ENCODE measurements at regions not wholly inside any gene's neighbourhood (a gene's known extent, or its start where the extent isn't known, plus 50 kb on each side); places are given as distances from the start of the nearest gene placed in this dataset.
"Not testable (repeated sequence)": the region's sequence is repeated elsewhere in the genome, so short reads cannot be mapped to it uniquely, and the experiment has no call there.

DNA sequence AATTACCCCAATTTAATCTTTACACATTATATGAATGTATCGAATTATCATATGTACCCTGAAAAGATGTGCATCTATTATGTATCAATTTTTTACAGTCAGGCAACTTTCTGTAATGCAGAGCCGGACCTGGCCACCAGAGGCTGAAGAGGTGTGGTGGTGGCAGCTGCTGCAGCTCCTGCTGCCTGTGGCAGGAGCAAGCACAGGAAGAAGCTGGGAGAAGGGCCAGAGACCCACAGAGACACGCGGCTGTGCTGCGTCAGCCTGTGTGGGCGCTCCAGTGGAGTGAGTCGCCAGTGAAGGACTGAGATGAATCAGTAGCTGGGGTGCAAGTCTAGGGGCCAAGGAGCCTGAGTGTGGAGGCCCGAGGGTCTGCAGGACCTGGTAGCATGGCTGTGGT, 74.3 kb upstream of the COG2 start:
- Mint-ChIP-seq H3K4me1 (peaks cover 0 to 2% (median 0%) of the 10 kb centered on the region in 4 donors), H3K9me3 (no peaks in the 10 kb centered on the region), H3K27ac (no peak overlapping the region), H3K27me3 (no peaks in the 10 kb centered on the region), H3K36me3 (no peaks in the 10 kb centered on the region), H3K4me3 (no peak overlapping the region)
- Histone ChIP-seq H3K4me3 (ENCODE audit: low read depth, low read length) (no peak overlapping the region), H3K4me1 (ENCODE audit: control insufficient read depth, insufficient read depth, low read length, poor library complexity, severe bottlenecking) (no peaks in the 10 kb centered on the region), H3K36me3 (ENCODE audit: control insufficient read depth, insufficient read depth, low read length) (no peaks in the 10 kb centered on the region), H3K27me3 (ENCODE audit: control insufficient read depth, insufficient read depth, low read length) (peaks cover 4% of the 10 kb centered on the region), H3K27ac (ENCODE audit: insufficient read depth, low read length, poor library complexity, severe bottlenecking) (no peak overlapping the region), H3K9me3 (ENCODE audit: control insufficient read depth in 2 of 2, low read length in 2 of 2) (no peaks in the 10 kb centered on the region)
- ATAC-seq (ENCODE audit: low read depth in 2 of 2): no peak
- DNase-seq: peak in 1 of 3 donors; percentile 2

DNA sequence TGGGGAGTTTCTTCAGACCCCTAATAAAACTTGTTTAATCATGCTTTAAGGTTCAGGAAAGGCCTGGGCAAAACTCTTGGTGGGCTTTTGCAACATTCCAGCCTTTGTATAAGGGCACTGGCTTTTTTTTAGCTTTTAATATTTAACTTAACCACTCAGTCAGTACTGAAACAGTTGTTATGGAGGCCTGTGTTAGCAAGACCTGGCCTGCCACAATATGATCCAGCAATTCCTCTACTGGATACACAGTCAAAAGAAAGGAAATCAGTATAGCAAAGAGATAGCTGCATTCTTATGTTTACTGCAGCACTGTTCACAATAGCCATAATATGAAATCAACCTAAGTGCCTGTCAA, 75.1 kb upstream of the COG2 start:
- Histone ChIP-seq H3K36me3 (ENCODE audit: control insufficient read depth, insufficient read depth, low read length) (no peaks in the 10 kb centered on the region), H3K4me3 (ENCODE audit: low read depth, low read length) (no peak overlapping the region), H3K27ac (ENCODE audit: insufficient read depth, low read length, poor library complexity, severe bottlenecking) (no peak overlapping the region), H3K9me3 (ENCODE audit: control insufficient read depth in 2 of 2, low read length in 2 of 2) (no peaks in the 10 kb centered on the region), H3K4me1 (ENCODE audit: control insufficient read depth, insufficient read depth, low read length, poor library complexity, severe bottlenecking) (no peaks in the 10 kb centered on the region), H3K27me3 (ENCODE audit: control insufficient read depth, insufficient read depth, low read length) (peaks cover 2% of the 10 kb centered on the region)
- H3K4me3 Mint-ChIP-seq: no peak overlapping the region
- H3K27ac Mint-ChIP-seq: no peak overlapping the region
- no peaks in the 10 kb centered on the region for H3K4me1 Mint-ChIP-seq
- no peaks in the 10 kb centered on the region for H3K9me3 Mint-ChIP-seq
- no peaks in the 10 kb centered on the region for H3K36me3 Mint-ChIP-seq
- no peaks in the 10 kb centered on the region for H3K27me3 Mint-ChIP-seq
- DNase-seq: no peak
- no peak for ATAC-seq (ENCODE audit: low read depth in 2 of 2)

DNA sequence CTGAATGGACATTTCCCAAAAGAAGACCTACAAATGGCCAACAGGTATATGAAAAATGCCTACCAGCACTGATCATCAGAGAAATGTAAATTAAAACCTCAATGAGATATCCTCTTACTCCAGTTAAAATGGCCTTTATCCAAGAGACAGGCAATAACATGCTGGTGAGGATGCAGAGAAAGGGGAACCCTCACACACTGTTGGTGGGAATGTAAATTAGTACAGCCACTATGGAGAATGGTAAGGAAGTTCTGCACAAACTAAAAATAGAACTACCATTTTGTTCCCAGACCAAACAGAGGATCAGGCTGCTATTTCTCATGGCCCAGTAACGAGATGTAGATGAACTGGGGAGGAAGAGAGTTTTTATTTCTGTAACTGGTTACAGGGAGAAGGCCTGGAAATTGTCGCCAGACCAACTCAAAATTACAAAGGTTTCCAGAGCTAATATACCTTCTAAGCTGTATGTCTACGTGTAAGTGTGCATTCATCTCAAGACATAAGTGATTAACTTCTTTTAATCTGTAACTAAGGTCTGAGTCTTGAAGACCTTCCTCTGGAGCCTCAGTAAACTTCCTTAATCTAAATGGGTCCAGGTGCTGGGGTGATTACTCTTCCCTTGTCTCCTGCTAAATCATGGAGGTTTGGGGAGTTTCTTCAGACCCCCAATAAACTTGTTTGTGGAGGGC, 75.6 kb upstream of the COG2 start:
- not testable (repeated sequence) for H3K9me3 ChIP-seq (ENCODE audit: control insufficient read depth in 2 of 2, low read length in 2 of 2); H3K4me1 Mint-ChIP-seq; H3K27ac ChIP-seq (ENCODE audit: insufficient read depth, low read length, poor library complexity, severe bottlenecking); H3K27ac Mint-ChIP-seq; H3K4me3 ChIP-seq (ENCODE audit: low read depth, low read length); H3K27me3 ChIP-seq (ENCODE audit: control insufficient read depth, insufficient read depth, low read length); ATAC-seq (ENCODE audit: low read depth in 2 of 2); H3K4me1 ChIP-seq (ENCODE audit: control insufficient read depth, insufficient read depth, low read length, poor library complexity, severe bottlenecking); DNase-seq; H3K4me3 Mint-ChIP-seq; H3K27me3 Mint-ChIP-seq; H3K9me3 Mint-ChIP-seq; H3K36me3 ChIP-seq (ENCODE audit: control insufficient read depth, insufficient read depth, low read length); H3K36me3 Mint-ChIP-seq

DNA sequence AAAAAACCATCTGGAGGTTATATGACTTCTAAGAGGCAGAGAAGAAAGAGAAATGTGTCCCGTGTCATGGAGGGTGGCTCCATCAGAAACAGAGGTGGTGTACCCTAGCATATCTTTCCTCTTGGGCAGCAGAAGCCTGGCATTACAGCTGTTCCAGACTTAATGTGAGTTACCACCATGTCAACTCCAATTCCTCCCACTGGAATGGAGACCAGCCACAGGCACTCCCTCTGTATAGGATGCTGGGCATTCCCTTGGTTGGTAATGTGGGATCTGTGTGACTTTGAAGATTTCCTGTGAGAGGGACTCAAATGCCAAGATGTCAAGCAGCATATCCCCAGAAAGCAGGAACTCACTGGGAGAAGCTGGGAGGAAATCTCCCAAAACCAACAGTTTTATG, 77.1 kb upstream of the COG2 start:
- H3K4me3 Mint-ChIP-seq: no peak overlapping the region
- no peaks in the 10 kb centered on the region for H3K36me3 ChIP-seq (ENCODE audit: control insufficient read depth, insufficient read depth, low read length)
- H3K4me1 Mint-ChIP-seq: no peaks in the 10 kb centered on the region
- H3K4me1 ChIP-seq (ENCODE audit: control insufficient read depth, insufficient read depth, low read length, poor library complexity, severe bottlenecking): no peaks in the 10 kb centered on the region
- H3K27me3 ChIP-seq (ENCODE audit: control insufficient read depth, insufficient read depth, low read length): no peaks in the 10 kb centered on the region
- H3K36me3 Mint-ChIP-seq: no peaks in the 10 kb centered on the region
- H3K27ac ChIP-seq (ENCODE audit: insufficient read depth, low read length, poor library complexity, severe bottlenecking): no peak overlapping the region
- H3K9me3 Mint-ChIP-seq: no peaks in the 10 kb centered on the region
- DNase-seq (no peak), ATAC-seq (ENCODE audit: low read depth in 2 of 2) (no peak)
- no peak overlapping the region for H3K4me3 ChIP-seq (ENCODE audit: low read depth, low read length)
- H3K27me3 Mint-ChIP-seq: no peaks in the 10 kb centered on the region
- no peak overlapping the region for H3K27ac Mint-ChIP-seq
- no peaks in the 10 kb centered on the region for H3K9me3 ChIP-seq (ENCODE audit: control insufficient read depth in 2 of 2, low read length in 2 of 2)

DNA sequence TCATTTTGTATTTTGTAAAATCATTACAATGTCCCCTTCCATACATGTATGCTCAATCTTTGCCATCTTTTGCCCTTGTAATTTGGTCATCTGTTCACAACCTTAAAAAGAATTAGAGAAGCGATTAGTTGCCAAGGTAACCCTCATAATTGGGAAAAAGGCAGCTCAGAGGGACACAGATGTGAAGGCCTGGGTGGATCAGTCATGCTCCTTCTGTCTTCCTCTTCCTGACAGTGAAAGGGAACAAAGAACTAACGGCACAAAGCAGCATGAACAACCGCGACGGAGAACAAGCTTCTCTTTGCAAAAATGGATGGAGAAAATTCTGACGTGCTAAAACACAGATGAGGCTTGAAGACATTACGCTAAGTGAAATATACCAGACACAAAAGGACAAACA, 78.7 kb upstream of the COG2 start:
- Mint-ChIP-seq H3K27me3 (no peaks in the 10 kb centered on the region), H3K4me1 (no peaks in the 10 kb centered on the region), H3K9me3 (no peaks in the 10 kb centered on the region), H3K4me3 (no peak overlapping the region), H3K27ac (no peak overlapping the region), H3K36me3 (no peaks in the 10 kb centered on the region)
- DNase-seq: no peak
- no peak for ATAC-seq (ENCODE audit: low read depth in 2 of 2)
- Histone ChIP-seq H3K36me3 (ENCODE audit: control insufficient read depth, insufficient read depth, low read length) (no peaks in the 10 kb centered on the region), H3K27ac (ENCODE audit: insufficient read depth, low read length, poor library complexity, severe bottlenecking) (no peak overlapping the region), H3K4me1 (ENCODE audit: control insufficient read depth, insufficient read depth, low read length, poor library complexity, severe bottlenecking) (no peaks in the 10 kb centered on the region), H3K9me3 (ENCODE audit: control insufficient read depth in 2 of 2, low read length in 2 of 2) (no peaks in the 10 kb centered on the region), H3K27me3 (ENCODE audit: control insufficient read depth, insufficient read depth, low read length) (no peaks in the 10 kb centered on the region), H3K4me3 (ENCODE audit: low read depth, low read length) (no peak overlapping the region)

DNA sequence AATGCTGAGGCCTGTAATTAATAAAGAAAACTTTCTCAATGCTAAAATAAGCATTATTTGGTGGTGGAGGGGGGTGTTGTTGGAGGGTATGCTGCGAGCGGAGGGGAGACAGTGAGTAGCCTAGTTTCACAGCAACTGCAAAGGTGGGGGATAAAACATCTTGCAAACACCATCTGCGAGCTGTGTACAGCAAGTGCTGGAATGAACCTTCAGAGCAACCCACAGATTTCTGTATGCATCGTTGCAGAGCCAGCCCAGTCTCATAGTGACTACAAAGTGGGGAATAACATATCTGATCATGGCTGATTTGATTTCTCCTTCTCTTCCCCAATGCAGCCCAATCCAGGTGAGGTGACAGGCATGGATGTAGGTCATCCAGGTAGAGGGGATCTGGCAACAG, 80.7 kb upstream of the COG2 start:
- Mint-ChIP-seq H3K36me3 (no peaks in the 10 kb centered on the region), H3K4me3 (no peak overlapping the region), H3K27me3 (no peaks in the 10 kb centered on the region), H3K4me1 (no peaks in the 10 kb centered on the region), H3K9me3 (no peaks in the 10 kb centered on the region), H3K27ac (no peak overlapping the region)
- no peak for ATAC-seq (ENCODE audit: low read depth in 2 of 2)
- no peaks in the 10 kb centered on the region for H3K4me1 ChIP-seq (ENCODE audit: control insufficient read depth, insufficient read depth, low read length, poor library complexity, severe bottlenecking)
- H3K27ac ChIP-seq (ENCODE audit: insufficient read depth, low read length, poor library complexity, severe bottlenecking): no peak overlapping the region
- DNase-seq: no peak
- no peaks in the 10 kb centered on the region for H3K27me3 ChIP-seq (ENCODE audit: control insufficient read depth, insufficient read depth, low read length)
- no peaks in the 10 kb centered on the region for H3K9me3 ChIP-seq (ENCODE audit: control insufficient read depth in 2 of 2, low read length in 2 of 2)
- no peak overlapping the region for H3K4me3 ChIP-seq (ENCODE audit: low read depth, low read length)
- no peaks in the 10 kb centered on the region for H3K36me3 ChIP-seq (ENCODE audit: control insufficient read depth, insufficient read depth, low read length)

DNA sequence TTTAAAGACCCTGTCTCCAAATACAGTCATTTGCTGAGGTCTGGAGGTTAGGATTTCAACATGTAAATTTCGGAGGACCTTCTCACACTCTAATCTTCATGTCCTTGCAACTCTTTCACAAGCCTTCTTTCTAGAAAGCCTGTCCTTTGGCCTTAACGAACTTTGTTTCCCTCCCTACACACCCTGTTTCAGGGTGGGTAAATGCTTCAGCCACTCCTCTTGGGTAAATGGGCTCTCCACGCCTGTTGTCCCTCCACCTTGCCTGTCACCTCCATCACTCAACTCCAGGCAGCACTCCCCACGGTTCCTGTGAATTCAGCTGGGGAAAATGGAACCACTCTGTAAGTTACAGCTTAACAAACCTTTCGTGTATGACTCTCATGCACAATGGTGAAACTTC, 84.0 kb upstream of the COG2 start:
- Mint-ChIP-seq H3K4me3 (no peak overlapping the region), H3K4me1 (no peaks in the 10 kb centered on the region), H3K27ac (no peak overlapping the region), H3K27me3 (peaks cover 4% of the 10 kb centered on the region), H3K36me3 (no peaks in the 10 kb centered on the region), H3K9me3 (no peaks in the 10 kb centered on the region)
- no peak overlapping the region for H3K27ac ChIP-seq (ENCODE audit: insufficient read depth, low read length, poor library complexity, severe bottlenecking)
- no peaks in the 10 kb centered on the region for H3K9me3 ChIP-seq (ENCODE audit: control insufficient read depth in 2 of 2, low read length in 2 of 2)
- no peaks in the 10 kb centered on the region for H3K4me1 ChIP-seq (ENCODE audit: control insufficient read depth, insufficient read depth, low read length, poor library complexity, severe bottlenecking)
- no peak for DNase-seq
- peaks cover 2% of the 10 kb centered on the region for H3K27me3 ChIP-seq (ENCODE audit: control insufficient read depth, insufficient read depth, low read length)
- no peak overlapping the region for H3K4me3 ChIP-seq (ENCODE audit: low read depth, low read length)
- no peaks in the 10 kb centered on the region for H3K36me3 ChIP-seq (ENCODE audit: control insufficient read depth, insufficient read depth, low read length)
- ATAC-seq (ENCODE audit: low read depth in 2 of 2): no peak

DNA sequence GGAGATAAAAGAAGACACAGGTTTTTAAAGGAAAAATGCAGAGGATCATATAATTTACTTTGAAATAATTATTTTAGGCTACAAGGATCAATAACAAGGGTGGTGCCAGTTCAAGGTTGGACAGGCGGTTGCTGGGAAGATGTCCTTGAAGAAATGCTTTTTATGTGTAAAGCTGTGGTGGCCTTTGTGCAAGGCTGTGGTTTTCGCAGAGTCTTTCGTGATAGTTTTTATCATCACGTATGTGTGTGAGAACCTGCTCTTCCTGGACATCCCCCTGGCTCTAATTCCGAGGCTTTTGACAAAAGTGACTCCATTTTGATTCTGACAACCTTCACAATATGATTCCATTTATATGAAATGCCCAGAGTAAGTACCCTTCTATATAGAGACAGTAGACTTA, 85.8 kb upstream of the COG2 start:
- H3K9me3 ChIP-seq (ENCODE audit: control insufficient read depth in 2 of 2, low read length in 2 of 2): no peaks in the 10 kb centered on the region
- H3K4me1 ChIP-seq (ENCODE audit: control insufficient read depth, insufficient read depth, low read length, poor library complexity, severe bottlenecking): no peaks in the 10 kb centered on the region
- Mint-ChIP-seq H3K27ac (no peak overlapping the region), H3K9me3 (peaks cover 0 to 1% (median 0%) of the 10 kb centered on the region in 7 donors), H3K27me3 (peaks cover 4% of the 10 kb centered on the region), H3K4me1 (no peaks in the 10 kb centered on the region), H3K4me3 (no peak overlapping the region), H3K36me3 (no peaks in the 10 kb centered on the region)
- H3K27me3 ChIP-seq (ENCODE audit: control insufficient read depth, insufficient read depth, low read length): peaks cover 2% of the 10 kb centered on the region
- ATAC-seq (ENCODE audit: low read depth in 2 of 2) (no peak), DNase-seq (no peak)
- no peak overlapping the region for H3K27ac ChIP-seq (ENCODE audit: insufficient read depth, low read length, poor library complexity, severe bottlenecking)
- H3K36me3 ChIP-seq (ENCODE audit: control insufficient read depth, insufficient read depth, low read length): no peaks in the 10 kb centered on the region
- no peak overlapping the region for H3K4me3 ChIP-seq (ENCODE audit: low read depth, low read length)

Measured in CD4-positive, CD25-positive, alpha-beta regulatory T cell (primary cell).